Stomach (tissue), 4 donors: ENCODE measurements at regions not wholly inside any gene's neighbourhood (a gene's known extent, or its start where the extent isn't known, plus 50 kb on each side); places are given as distances from the start of the nearest gene placed in this dataset.

ENCODE experiments used
- EP300 ChIP-seq: sonication (generic); formaldehyde crosslinking; IDR thresholded peaks from one replicate; pipeline ENCODE4 v1.6.1; 2017; ENCODE audit warnings: antibody characterized with exemption
- POLR2A ChIP-seq, 4 donors: fragments of 450-650 bp; IDR thresholded peaks; one replicate each; pipeline ENCODE4 v1.6.1; 2016; ENCODE audit warnings: antibody characterized with exemption in 4 of 4, control low read depth in 2 of 4, mild to moderate bottlenecking in 1 of 4, moderate library complexity in 1 of 4
- POLR2AphosphoS5 ChIP-seq, 3 donors: sonication (generic); formaldehyde crosslinking; IDR thresholded peaks; one replicate each; pipeline ENCODE4 v1.6.1; 2016; ENCODE audit warnings: antibody characterized with exemption in 3 of 3
- TF ChIP-seq, protein P1 (sequence below), 7 experiments: fragments of 450-650 bp in 4 of 7; fragments of 200-600 bp in 3 of 7; sonication (generic) in 3 of 7; IDR thresholded peaks; one replicate each; pipeline ENCODE4 v1.5.1; 2016 to 2019; ENCODE audit warnings: antibody characterized with exemption in 7 of 7, control low read depth in 2 of 7, mild to moderate bottlenecking in 1 of 7

DNA sequence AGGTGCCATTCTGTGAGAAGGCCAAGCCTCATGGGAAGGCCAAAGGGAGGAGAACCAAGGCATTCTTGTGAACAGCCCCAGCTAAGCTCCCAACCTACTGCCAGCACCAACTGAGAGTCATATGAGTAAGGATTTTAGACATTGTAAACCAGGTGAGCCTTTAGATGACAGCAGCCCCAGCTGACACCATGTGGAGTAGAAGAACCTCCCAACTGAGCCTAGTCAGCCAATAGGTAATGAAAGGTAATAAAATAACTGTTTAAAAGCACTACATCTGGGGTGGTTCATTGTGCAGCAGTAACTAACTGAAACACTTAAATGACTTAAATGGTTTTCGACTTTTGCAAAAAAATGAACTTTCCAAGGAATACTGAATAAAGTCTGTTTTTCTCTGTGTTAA is 172.6 kb upstream of the KIF2A start:
- TF ChIP-seq POLR2A (IDR thresholded peaks at IDR 0.05) (no peak), POLR2AphosphoS5 (IDR thresholded peaks at IDR 0.05) (no peak), EP300 (no peak)
- TF ChIP-seq, protein P1, sequence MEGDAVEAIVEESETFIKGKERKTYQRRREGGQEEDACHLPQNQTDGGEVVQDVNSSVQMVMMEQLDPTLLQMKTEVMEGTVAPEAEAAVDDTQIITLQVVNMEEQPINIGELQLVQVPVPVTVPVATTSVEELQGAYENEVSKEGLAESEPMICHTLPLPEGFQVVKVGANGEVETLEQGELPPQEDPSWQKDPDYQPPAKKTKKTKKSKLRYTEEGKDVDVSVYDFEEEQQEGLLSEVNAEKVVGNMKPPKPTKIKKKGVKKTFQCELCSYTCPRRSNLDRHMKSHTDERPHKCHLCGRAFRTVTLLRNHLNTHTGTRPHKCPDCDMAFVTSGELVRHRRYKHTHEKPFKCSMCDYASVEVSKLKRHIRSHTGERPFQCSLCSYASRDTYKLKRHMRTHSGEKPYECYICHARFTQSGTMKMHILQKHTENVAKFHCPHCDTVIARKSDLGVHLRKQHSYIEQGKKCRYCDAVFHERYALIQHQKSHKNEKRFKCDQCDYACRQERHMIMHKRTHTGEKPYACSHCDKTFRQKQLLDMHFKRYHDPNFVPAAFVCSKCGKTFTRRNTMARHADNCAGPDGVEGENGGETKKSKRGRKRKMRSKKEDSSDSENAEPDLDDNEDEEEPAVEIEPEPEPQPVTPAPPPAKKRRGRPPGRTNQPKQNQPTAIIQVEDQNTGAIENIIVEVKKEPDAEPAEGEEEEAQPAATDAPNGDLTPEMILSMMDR (IDR thresholded peaks at IDR 0.05) = no peak
